Forelimb muscle (tissue), 1 donor: ENCODE measurements at regions not wholly inside any gene's neighbourhood (a gene's known extent, or its start where the extent isn't known, plus 50 kb on each side); places are given as distances from the start of the nearest gene placed in this dataset.
A peak's percentile ranks its signal among the peaks of the same experiment; 100 is the strongest.

Source experiments
- DNase-seq: peaks from one replicate; pipeline ENCODE4 v3.0.0-alpha.2; 2013; ENCODE audit warnings: low read depth

GRCh38 chr17:33404070-33404819 is 111.2 kb upstream of the ASIC2 start:
- no peak for DNase-seq

- DNase-seq = no peak
These were observed 123.0 kb upstream of the ASIC2 start for GRCh38 chr17:33416131-33416530.

- DNase-seq = no peak
These were observed 128.8 kb upstream of the ASIC2 start for GRCh38 chr17:33421933-33422332.

DNA sequence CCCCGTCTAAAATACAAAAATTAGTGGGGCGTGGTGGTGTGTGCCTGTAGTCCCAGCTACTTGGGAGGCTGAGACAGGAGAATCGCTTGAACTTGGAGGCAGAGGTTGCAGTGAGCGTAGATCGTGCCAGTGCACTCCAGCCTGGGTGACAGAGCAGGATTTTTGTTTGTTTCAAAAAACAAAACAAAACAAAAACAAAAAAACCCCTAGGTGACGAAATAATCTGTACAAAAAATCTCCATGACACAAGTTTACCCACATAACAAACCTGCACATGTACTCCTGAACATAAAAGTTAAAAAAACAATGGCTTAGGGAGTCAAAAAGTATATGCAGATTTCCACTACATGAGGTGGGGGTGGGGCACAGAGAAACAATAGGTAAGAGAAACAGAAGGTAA is 140.5 kb upstream of the ASIC2 start:
- no peak for DNase-seq

GRCh38 chr17:33434841-33435240 is 141.7 kb upstream of the ASIC2 start:
- DNase-seq = no peak

DNA sequence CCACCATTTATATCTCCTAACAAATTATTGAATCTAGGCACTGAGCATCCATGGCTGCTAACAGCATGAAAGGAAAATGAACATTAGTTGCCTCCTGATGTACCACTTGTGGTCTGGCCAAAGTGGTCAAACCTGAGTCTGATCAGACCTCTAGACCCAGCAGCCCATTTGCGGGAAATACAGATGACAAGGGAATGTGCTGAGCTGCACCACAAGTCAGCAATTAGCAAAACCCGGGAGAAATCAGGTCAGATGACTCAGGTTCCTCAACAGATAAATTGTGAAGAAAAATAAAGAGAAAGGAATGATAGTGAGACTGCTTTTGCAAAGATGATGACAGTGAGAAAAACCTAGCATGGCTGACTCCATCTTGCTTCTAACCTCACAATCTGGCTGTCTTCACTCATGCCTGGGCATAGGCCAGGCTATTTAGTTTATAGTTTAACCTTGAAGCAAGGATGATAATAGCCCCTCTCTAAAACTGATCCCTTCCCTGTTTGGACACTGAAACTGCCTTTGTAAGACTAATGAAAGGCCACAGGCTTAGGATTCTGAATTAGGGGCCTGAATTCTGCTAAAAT is 142.7 kb upstream of the ASIC2 start:
- DNase-seq = no peak

GRCh38 chr17:33436321-33436720 is 143.2 kb upstream of the ASIC2 start:
- DNase-seq = no peak

- DNase-seq = no peak
These were observed 145.0 kb upstream of the ASIC2 start for GRCh38 chr17:33438139-33438538.

GRCh38 chr17:33438578-33438977 is 145.5 kb upstream of the ASIC2 start:
- DNase-seq = no peak

DNA sequence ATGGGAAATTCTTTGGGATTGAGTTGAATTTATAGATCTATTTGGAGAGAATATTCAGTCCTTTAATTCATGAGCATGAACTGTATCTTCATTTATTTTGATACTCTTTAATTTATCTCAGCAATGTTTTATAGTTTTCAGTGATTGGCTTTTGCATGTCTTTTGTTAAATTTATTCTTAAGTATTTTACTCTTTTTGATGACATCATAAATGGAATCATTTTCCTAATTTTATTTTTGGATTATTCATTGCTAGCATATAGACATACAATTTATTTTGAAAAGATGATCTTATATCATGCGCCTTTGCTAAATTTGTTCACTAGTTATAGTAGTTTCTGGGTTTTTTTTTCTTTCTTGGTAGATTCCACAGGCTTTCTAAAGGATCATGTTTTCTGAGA is 149.2 kb upstream of the ASIC2 start:
- DNase-seq = no peak

- no peak for DNase-seq
These were observed 151.6 kb upstream of the ASIC2 start for GRCh38 chr17:33444731-33445130.

GRCh38 chr17:33447090-33447489 is 154.0 kb upstream of the ASIC2 start:
- no peak for DNase-seq

DNA sequence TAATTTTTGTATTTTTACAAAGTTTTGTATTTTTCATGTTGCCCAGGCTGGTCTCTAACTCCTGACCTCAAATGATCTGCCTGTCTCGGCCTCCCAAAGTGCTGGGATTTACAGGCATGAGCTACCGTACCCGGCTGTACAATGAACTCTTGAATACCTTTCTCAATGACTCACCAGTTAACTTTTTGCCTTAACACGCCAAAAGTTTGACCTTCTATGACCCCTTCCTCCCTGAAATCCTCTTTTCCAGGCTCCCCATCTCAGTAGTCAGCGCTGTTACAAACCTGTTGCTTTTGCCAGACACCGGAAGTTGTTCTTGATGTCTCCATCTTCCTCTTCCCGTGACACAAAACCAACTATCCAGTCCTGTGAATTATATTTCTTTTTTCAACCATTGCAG is 158.1 kb upstream of the ASIC2 start:
- DNase-seq = no peak

DNA sequence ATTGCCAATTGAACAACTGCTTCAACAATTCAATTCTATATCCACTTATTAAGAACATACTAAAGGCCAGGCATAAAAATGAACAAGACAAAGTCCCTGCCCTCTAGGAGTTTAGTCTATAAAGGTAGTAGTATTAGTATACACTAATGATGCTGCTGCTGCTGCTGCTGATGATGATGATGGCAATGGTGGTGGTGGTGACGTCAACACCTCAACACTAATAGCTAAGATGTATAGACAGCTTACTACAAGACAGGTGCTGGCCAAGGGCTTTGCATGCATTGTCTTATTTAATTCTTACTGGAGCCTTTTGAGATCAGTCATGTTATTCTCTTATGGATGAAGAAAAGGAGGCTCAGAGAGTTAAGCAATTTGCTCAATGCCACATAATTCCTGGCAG is 164.4 kb upstream of the ASIC2 start:
- DNase-seq = no peak

DNA sequence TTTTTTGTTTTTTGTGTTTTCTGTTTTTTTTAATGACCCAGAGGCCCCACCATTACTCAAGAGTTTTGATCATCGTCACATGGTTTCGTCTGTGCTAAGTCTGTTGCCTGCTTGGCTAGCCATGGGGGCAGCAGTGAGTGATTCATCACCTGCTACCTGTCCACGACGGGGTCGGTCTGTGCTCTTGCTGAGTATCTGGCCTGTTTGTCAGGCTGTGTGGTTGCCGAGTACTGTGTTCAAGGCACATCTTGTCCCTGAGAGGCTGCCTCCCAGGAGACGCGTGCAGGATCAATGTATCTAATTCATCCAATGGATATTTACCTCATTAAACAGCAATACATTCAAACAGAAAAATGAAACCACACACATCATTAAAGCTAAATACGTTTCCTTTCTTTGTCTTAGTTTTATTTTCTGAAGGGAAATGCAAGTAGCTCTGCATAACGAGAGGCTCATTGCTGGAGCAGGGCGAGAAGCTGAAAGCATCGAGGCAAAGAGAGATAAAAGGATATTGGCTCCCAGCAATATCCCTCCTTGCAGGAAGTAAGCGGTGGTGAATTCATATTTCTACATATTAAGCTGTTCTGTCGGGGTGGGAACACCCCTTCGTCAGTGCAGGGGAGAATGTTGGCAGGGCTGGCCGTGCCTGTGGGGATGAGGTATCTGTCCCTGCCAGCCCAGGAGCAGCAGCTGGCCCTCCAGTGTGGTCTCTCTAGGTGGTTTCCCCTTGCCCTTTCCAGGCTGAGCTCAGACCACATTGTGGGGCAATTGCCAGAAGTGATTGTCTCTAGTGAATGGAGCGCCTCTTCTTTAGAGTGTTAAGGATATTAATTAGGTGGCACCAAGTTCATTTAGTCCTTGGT is 166.2 kb upstream of the ASIC2 start:
- no peak for DNase-seq

DNA sequence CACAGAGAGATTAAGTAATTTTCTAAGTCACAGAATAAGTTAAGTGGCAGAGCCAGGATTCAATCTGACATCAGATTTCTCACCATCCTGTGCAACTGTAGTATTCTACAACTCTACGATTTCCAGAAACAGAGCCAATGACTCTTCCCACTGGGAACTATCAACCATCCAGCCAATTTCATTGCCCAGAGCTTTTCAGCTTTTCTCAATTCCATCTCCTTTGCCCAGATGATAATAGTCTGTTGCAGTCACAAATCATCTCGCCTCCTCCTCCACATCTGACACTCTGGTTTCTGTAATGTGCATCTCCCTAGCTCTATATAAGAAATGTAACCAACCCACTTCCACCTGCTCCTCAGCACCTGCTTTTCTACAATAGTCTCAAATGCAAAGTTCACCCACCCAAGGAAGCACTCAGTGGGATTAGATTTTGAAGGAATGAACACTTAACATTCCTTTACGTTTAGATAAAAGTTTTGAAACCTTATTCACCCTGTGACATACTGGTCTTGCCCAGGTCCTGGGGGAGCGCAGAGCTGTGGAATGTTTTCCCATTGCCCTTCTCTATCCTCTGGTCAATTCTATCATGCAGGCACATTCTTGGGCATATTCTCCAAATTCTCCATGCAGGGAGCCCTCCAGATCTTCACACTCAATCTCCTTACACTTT is 167.8 kb upstream of the ASIC2 start:
- no peak for DNase-seq

DNA sequence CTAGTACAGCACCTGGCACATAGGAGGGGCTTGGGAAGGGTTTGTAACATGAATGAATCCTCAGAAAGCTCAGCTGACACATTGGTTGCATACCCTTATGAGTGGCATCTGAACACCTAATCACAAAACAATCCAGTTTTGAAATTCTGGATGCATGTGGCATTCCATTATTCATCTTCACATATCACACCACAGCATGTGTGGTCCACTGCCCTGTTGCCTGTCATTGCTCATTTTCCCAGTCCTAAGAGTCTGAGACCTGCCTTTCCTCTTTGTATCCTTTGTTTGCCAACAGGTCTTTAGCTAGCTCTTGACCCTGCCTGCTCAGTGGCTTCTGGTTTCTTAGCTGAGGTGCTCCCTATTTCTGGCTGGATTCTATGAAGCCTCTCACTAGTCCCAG is 170.8 kb upstream of the ASIC2 start:
- no peak for DNase-seq

GRCh38 chr17:33464669-33465280 is 171.7 kb upstream of the ASIC2 start:
- no peak for DNase-seq

DNA sequence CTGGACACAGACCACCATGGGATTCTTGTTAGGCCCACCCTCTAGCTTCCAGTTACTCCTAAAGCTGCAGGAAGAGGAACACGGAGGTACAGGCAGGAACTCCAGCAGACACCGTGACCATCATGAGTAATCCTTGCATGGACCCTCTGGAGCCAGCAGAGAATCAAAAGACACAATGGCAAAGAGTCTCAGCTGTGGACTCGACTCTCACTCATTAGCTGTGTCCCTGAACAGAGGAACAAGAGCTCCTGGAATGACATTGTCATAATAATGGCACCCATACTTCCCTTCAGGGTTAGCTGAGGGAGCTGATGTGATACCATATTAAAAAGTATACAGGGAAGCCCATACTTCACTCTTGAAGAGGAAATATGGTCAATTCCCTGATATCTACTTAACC is 176.3 kb upstream of the ASIC2 start:
- DNase-seq = no peak

- peak; percentile 22 for DNase-seq
These were observed 176.8 kb upstream of the ASIC2 start for GRCh38 chr17:33469911-33470310.

- DNase-seq = no peak
These were observed 180.0 kb upstream of the ASIC2 start for GRCh38 chr17:33473061-33473460.

DNA sequence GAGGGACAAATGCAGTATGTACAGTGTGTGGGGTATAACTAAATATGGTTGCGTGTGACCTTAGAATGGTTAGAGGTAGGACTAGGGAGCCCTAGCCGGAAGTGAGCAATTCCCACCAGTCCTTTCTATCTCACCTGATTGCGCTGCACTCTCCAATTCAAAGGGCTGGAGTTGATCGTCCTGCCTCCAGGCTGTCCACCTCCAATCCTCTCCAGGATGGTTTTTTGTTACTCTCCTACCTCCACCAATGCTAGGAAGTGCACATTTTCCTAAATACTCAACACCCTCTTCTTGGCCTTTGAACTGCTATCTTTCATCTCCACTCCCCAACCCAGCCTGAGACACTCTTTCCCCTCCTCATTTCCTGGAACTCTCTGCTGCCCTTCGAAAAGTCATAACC is 181.7 kb upstream of the ASIC2 start:
- no peak for DNase-seq
